ENCODE measurements at regions not wholly inside any gene's neighbourhood (a gene's known extent, or its start where the extent isn't known, plus 50 kb on each side); places are given as distances from the start of the nearest gene placed in this dataset.

- DNase-seq (ENCODE audit: low spot score) = no peak
- in situ Hi-C loops (cut with MboI; ENCODE audit: low pct_unique_long_range_greater_than_20kb, low sequenced_read_pairs, unreplicated experiment) = no loop called here
- TF ChIP-seq, protein P1, sequence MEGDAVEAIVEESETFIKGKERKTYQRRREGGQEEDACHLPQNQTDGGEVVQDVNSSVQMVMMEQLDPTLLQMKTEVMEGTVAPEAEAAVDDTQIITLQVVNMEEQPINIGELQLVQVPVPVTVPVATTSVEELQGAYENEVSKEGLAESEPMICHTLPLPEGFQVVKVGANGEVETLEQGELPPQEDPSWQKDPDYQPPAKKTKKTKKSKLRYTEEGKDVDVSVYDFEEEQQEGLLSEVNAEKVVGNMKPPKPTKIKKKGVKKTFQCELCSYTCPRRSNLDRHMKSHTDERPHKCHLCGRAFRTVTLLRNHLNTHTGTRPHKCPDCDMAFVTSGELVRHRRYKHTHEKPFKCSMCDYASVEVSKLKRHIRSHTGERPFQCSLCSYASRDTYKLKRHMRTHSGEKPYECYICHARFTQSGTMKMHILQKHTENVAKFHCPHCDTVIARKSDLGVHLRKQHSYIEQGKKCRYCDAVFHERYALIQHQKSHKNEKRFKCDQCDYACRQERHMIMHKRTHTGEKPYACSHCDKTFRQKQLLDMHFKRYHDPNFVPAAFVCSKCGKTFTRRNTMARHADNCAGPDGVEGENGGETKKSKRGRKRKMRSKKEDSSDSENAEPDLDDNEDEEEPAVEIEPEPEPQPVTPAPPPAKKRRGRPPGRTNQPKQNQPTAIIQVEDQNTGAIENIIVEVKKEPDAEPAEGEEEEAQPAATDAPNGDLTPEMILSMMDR (IDR thresholded peaks at IDR 0.05; ENCODE audit: extremely low read depth, insufficient read depth, missing control alignments) = no peak
Measured at GRCh38 chr12:124683152-124684124, 116.0 kb upstream of the NCOR2 start.

- in situ Hi-C loops (cut with MboI; ENCODE audit: low pct_unique_long_range_greater_than_20kb, low sequenced_read_pairs, unreplicated experiment) = no loop called here
- TF ChIP-seq, protein P1 (IDR thresholded peaks at IDR 0.05; ENCODE audit: extremely low read depth, insufficient read depth, missing control alignments) = no peak
- DNase-seq (ENCODE audit: low spot score) = no peak
Measured at GRCh38 chr12:124682425-124683151, 115.2 kb upstream of the NCOR2 start.

- in situ Hi-C loops (cut with MboI; ENCODE audit: low pct_unique_long_range_greater_than_20kb, low sequenced_read_pairs, unreplicated experiment) = no loop called here
- DNase-seq (ENCODE audit: low spot score) = no peak
- TF ChIP-seq, protein P1 (IDR thresholded peaks at IDR 0.05; ENCODE audit: extremely low read depth, insufficient read depth, missing control alignments) = no peak
Measured at GRCh38 chr12:124681779-124682391, 114.5 kb upstream of the NCOR2 start.

DNA sequence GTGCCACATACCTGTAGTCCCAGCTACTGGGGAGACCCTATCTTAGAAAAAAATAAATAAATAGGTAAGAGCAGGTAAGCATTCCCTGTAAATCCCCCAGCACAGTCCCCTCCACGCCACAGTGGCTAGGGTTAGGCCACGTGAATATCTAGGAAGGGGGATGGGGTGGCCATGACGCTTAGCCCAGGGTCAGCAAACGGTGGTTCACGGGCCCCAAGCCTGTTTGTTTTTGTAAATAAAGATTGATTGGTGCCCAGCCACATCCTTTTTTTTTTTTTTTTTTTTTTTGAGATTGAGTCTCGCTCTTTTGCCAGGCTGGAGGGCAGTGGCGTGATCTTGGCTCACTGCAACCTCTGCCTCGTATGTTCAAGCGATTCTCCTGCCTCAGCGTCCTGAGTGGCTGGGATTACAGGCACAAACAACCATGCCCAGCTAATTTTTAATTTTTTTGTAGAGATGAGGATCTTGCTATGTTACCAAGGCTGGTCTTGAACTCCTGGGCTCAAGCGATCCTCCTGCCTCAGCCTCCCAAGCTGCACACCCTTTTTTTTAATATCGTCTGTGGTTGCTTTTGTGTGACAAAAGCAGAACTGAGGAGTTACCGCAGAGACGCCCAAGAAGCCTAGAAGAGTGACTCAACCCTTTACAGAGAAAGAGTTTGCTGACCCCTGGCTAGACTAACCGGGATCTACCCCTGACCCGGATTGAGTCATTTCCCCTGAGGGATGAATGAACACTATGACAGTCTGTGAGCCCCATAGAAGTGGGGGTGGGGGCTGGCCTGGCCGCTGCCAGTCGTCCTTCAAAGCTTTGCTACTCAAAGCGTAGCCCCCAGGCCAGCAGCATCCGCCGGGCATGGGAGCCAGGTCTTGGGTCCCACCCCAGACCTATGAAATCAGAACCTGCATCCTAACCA lies 113.7 kb upstream of the NCOR2 start:
- TF ChIP-seq, protein P1 (IDR thresholded peaks at IDR 0.05; ENCODE audit: extremely low read depth, insufficient read depth, missing control alignments) = peak; percentile 35
- in situ Hi-C loops (cut with MboI; ENCODE audit: low pct_unique_long_range_greater_than_20kb, low sequenced_read_pairs, unreplicated experiment) = no loop called here
- peak; percentile 84 for DNase-seq (ENCODE audit: low spot score)

DNA sequence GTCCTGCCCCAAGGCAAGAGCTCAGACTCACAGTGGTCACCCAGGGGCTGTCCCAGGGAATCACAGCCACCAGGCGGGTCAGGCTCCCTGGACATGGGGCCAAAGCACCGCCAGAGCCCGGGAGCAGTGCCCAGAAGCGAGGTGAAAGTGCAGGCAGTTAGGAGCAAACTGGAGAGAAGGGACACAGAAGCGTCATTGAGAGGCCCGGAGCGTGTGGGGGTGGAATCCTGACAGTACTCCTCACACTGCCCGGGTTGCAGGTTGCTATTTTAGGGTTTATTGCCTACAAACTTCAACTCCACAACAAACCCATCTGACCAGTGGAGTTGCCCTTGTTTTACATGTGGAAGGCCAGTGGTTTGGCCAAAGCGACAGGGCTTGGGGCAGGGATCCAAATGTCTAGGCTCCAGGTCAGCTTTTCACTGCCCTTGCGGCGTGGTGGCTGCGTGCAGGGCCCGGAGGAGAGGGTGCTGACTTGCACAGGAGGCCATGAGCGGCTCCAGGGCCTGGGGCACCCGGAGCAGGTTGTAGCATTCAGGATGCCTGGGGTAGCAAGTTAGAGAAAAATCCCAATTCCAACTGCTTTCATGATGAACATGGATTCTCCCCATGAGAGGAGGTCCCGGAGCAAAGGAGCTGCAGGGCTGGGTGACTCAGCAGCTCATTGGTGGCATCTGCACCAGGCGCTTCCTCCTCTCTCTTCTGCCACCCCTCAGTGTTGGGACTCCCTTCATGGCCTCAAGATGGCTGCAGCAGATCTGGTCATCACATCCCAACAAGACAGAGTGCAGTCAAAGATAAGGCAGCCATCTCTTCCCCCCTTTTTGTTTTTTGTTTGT lies 112.3 kb upstream of the NCOR2 start:
- TF ChIP-seq, protein P1 (IDR thresholded peaks at IDR 0.05; ENCODE audit: extremely low read depth, insufficient read depth, missing control alignments) = no peak
- no peak for DNase-seq (ENCODE audit: low spot score)
- in situ Hi-C loops (cut with MboI; ENCODE audit: low pct_unique_long_range_greater_than_20kb, low sequenced_read_pairs, unreplicated experiment) = no loop called here

All from GM13977 (cell line).